Kidney (tissue), 13 donors: ENCODE measurements at regions not wholly inside any gene's neighbourhood (a gene's known extent, or its start where the extent isn't known, plus 50 kb on each side); places are given as distances from the start of the nearest gene placed in this dataset.

Experiments used
- DNase-seq, 5 donors: peaks; one replicate each; pipeline ENCODE4 v3.0.0-alpha.2; 2013 to 2020
- FAIRE-seq: peaks from 2 replicates; lab custom pipeline; 2012; peaks lifted over from hg19 to GRCh38; lab: Jason Lieb, UNC
- H3K27ac ChIP-seq, 2 donors: one replicate each; pipeline ENCODE4 v1.7.0; 2013; ENCODE audit warnings: low read depth in 2 of 2, low read length in 2 of 2, inconsistent platforms in 1 of 2
- H3K27me3 ChIP-seq: one replicate; pipeline ENCODE4 v1.7.1; 2013; ENCODE audit warnings: low read length, inconsistent platforms; ENCODE audit not compliant: control insufficient read depth, insufficient read depth
- H3K36me3 ChIP-seq, 3 donors: one replicate each; pipeline versions ENCODE4 v1.7.0 to v1.7.1; 2013; ENCODE audit warnings: low read length in 3 of 3, control low read depth in 1 of 3, inconsistent platforms in 1 of 3; ENCODE audit not compliant: insufficient read depth in 3 of 3, control insufficient read depth in 2 of 3
- H3K4me1 ChIP-seq, 3 donors: one replicate each; pipeline versions ENCODE4 v1.7.0 to v1.7.1; 2013; ENCODE audit warnings: low read length in 3 of 3, inconsistent platforms in 1 of 3, low read depth in 1 of 3; ENCODE audit not compliant: control insufficient read depth in 2 of 3, insufficient read depth in 2 of 3
- H3K4me3 ChIP-seq, 3 donors: one replicate each; pipeline versions ENCODE4 v1.7.0 to v1.8.1; 2013; ENCODE audit warnings: low read length in 3 of 3, control low read depth in 1 of 3, inconsistent platforms in 1 of 3
- H3K9ac ChIP-seq, 3 donors: one replicate each; pipeline versions ENCODE4 v1.7.0 to v1.7.1; 2013; ENCODE audit warnings: low read length in 3 of 3, control low read depth in 1 of 3, inconsistent platforms in 1 of 3
- H3K9me3 ChIP-seq, 3 donors: one replicate each; pipeline versions ENCODE4 v1.7.0 to v1.7.1; 2013; ENCODE audit warnings: low read length in 3 of 3, control low read depth in 1 of 3, inconsistent platforms in 1 of 3; ENCODE audit not compliant: control insufficient read depth in 2 of 3, insufficient read depth in 1 of 3
- CTCF ChIP-seq: IDR thresholded peaks from 3 replicates; pipeline ENCODE4 v1.5.1; 2012; ENCODE audit warnings: mild to moderate bottlenecking, moderate library complexity, borderline replicate concordance; ENCODE audit not compliant: insufficient read depth; ENCODE audit errors: extremely low read depth
- intact Hi-C: fragments of 100-400 bp; cut with DNase I; formaldehyde crosslinking; loops from one replicate; pipeline ENCODE4 v1.11.1; 2022
- donor health status: control.
- donor health status: control.
- donor health status: control.
- donor health status: control.
- donor health status: control.
- donor health status: DM: yes; HTN: yes; CAD: no.
- donor health status: Normal renal cell carcinoma (clear cell type).

DNA sequence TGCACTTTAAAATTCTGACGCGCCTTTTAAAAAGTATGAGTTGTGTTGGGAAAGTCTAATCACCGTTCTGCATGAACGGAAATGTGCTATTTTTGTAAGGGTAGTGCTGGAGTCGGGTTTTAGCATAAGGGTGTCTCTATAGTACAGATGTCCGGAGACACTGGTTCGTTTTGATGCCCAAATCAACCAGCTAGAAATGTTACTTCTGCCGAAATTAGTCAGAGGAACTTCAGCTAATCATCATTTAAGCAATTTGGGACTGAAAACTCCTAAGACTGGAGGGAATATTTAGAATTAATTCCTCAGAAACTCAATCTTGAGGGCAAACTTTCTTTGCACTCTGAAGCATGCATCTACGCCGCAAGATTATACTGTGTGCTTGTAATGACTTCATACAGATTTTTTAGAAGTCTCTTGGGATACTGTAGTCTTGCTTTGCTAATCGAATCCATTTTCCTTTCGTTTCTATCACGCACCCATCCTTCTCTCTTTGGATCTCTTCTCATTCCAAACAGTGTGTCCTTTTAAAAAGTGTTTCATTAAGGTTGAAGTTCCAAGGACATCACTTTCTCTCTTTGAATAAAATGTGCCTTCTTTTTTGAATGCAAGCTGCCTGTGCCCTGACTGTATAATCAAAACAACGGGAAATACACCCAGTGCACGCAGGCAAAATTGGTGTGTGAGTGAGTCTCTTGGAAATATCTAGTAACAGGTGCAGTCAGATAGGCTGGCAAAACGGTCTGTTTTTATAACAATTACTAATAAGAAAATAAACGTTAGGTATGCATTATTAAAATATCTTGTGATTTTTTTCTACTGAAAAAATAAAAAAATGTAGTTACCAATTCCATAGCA is 270.9 kb upstream of the TCF4 start:
- no peak for TF ChIP-seq CTCF
- DNase-seq: peak in 2 of 5 donors; percentile 40 to 44
- no peaks in the 10 kb centered on the region for H3K9me3 ChIP-seq
- no peaks in the 10 kb centered on the region for H3K27me3 ChIP-seq
- H3K27ac ChIP-seq: no peak overlapping the region
- no peaks in the 10 kb centered on the region for H3K36me3 ChIP-seq
- H3K4me1 ChIP-seq: no peaks in the 10 kb centered on the region
- H3K4me3 ChIP-seq: no peak overlapping the region
- no peak for FAIRE-seq
- intact Hi-C loops: no loop called here
- H3K9ac ChIP-seq: no peak overlapping the region

DNA sequence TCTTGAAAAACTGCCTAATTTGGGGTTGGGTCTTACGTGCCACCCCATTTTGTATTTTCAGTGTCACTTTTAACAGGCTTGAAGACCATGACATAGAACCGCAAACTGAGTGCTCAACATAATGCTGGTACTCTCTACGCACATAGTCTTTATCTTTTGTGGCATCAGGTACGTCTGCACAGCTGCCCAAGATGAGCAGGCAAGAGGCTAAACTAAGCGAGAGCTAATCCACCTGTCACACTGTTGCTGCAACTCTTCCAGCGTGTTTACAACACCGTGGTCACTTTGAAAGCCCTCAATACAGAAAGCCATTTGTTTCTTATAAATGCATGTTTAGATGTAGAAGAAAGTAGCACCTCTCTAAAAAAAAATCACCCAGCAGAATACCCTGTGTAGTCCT is 270.0 kb upstream of the TCF4 start:
- FAIRE-seq: no peak
- Histone ChIP-seq H3K9me3 (no peaks in the 10 kb centered on the region), H3K36me3 (no peaks in the 10 kb centered on the region)

GRCh38 chr18:55857409-55857808 is 269.4 kb upstream of the TCF4 start:
- Histone ChIP-seq H3K9ac (no peak overlapping the region), H3K9me3 (no peaks in the 10 kb centered on the region), H3K27ac (no peak overlapping the region), H3K36me3 (no peaks in the 10 kb centered on the region), H3K4me3 (no peak overlapping the region), H3K4me1 (no peaks in the 10 kb centered on the region), H3K27me3 (no peaks in the 10 kb centered on the region)
- DNase-seq: no peak
- FAIRE-seq: no peak
- intact Hi-C loops: no loop called here
- TF ChIP-seq CTCF: no peak

More for the DNA sequence above, 270.0 kb upstream of the TCF4 start:
- H3K4me3 ChIP-seq: no peak overlapping the region
- TF ChIP-seq CTCF: no peak
- DNase-seq: no peak
- H3K27me3 ChIP-seq: no peaks in the 10 kb centered on the region
- H3K27ac ChIP-seq: no peak overlapping the region
- H3K4me1 ChIP-seq: no peaks in the 10 kb centered on the region
- intact Hi-C loops: no loop called here
- H3K9ac ChIP-seq: no peak overlapping the region
